ENCODE measurements at regions not wholly inside any gene's neighbourhood (a gene's known extent, or its start where the extent isn't known, plus 50 kb on each side); places are given as distances from the start of the nearest gene placed in this dataset.
"Not testable (repeated sequence)": the region's sequence is repeated elsewhere in the genome, so short reads cannot be mapped to it uniquely, and the experiment has no call there.

- DNase-seq, result no peak
Measured at GRCh38 chr9:99650187-99650874, 171.4 kb upstream of the NR4A3 start.

- DNase-seq, result no peak
Measured at GRCh38 chr9:99660191-99660636, 161.5 kb upstream of the NR4A3 start.

- DNase-seq, result no peak
Measured at GRCh38 chr9:99663297-99663696, 158.4 kb upstream of the NR4A3 start.

GRCh38 chr9:99663856-99664255 is 157.8 kb upstream of the NR4A3 start:
- DNase-seq, result no peak

- no peak for DNase-seq
Measured at GRCh38 chr9:99666571-99666970, 155.1 kb upstream of the NR4A3 start.

- not testable (repeated sequence) for DNase-seq
Measured at GRCh38 chr9:99670886-99671285, 150.8 kb upstream of the NR4A3 start.

- DNase-seq, result no peak
Measured at GRCh38 chr9:99677281-99677680, 144.4 kb upstream of the NR4A3 start.

GRCh38 chr9:99678566-99678965 is 143.1 kb upstream of the NR4A3 start:
- no peak for DNase-seq

- DNase-seq, result no peak
Measured at GRCh38 chr9:99680191-99680590, 141.5 kb upstream of the NR4A3 start.

GRCh38 chr9:99681113-99681512 is 140.6 kb upstream of the NR4A3 start:
- DNase-seq, result no peak

GRCh38 chr9:99682378-99682777 is 139.3 kb upstream of the NR4A3 start:
- no peak for DNase-seq

GRCh38 chr9:99682870-99683269 is 138.8 kb upstream of the NR4A3 start:
- DNase-seq, result peak; percentile 69

GRCh38 chr9:99690573-99690972 is 131.1 kb upstream of the NR4A3 start:
- no peak for DNase-seq

- DNase-seq, result no peak
Measured at GRCh38 chr9:99693888-99694287, 127.8 kb upstream of the NR4A3 start.

- peak; percentile 40 for DNase-seq
Measured at GRCh38 chr9:99694393-99694792, 127.3 kb upstream of the NR4A3 start.

- DNase-seq, result no peak
Measured at GRCh38 chr9:99699396-99699795, 122.3 kb upstream of the NR4A3 start.

- DNase-seq, result peak; percentile 6
Measured at GRCh38 chr9:99712214-99712613, 109.5 kb upstream of the NR4A3 start.

GRCh38 chr9:99713838-99714306 is 107.8 kb upstream of the NR4A3 start:
- no peak for DNase-seq

- no peak for DNase-seq
Measured at GRCh38 chr9:99718631-99719030, 103.1 kb upstream of the NR4A3 start.

- peak; percentile 90 for DNase-seq
Measured at GRCh38 chr9:99720455-99721050, 101.1 kb upstream of the NR4A3 start.

- DNase-seq, result no peak
Measured at GRCh38 chr9:99721898-99722297, 99.8 kb upstream of the NR4A3 start.

- DNase-seq, result peak; percentile 15
Measured at GRCh38 chr9:99722877-99723276, 98.8 kb upstream of the NR4A3 start.

- DNase-seq, result no peak
Measured at GRCh38 chr9:99724640-99725039, 97.0 kb upstream of the NR4A3 start.

- no peak for DNase-seq
Measured at GRCh38 chr9:99725852-99726251, 95.8 kb upstream of the NR4A3 start.

- DNase-seq, result no peak
Measured at GRCh38 chr9:99726758-99727157, 94.9 kb upstream of the NR4A3 start.

Measured in OCI-M1 (cell line).